Neural cell (in vitro differentiated cells): ENCODE measurements at regions not wholly inside any gene's neighbourhood (a gene's known extent, or its start where the extent isn't known, plus 50 kb on each side); places are given as distances from the start of the nearest gene placed in this dataset.

Source experiments
- CTCF ChIP-seq: fragments of 450-650 bp; IDR thresholded peaks from 2 replicates; pipeline ENCODE4 v1.5.1; 2014; ENCODE audit warnings: antibody characterized with exemption, mild to moderate bottlenecking, moderate library complexity; ENCODE audit not compliant: poor library complexity, severe bottlenecking
- EP300 ChIP-seq: fragments of 450-650 bp; conservative IDR thresholded peaks from 2 replicates; pipeline ENCODE4 v1.6.1; 2014; ENCODE audit warnings: antibody characterized with exemption, mild to moderate bottlenecking, moderate library complexity; ENCODE audit not compliant: poor library complexity, severe bottlenecking
- POLR2AphosphoS5 ChIP-seq: IDR thresholded peaks from 2 replicates; pipeline ENCODE4 v1.6.1; 2012

GRCh38 chr20:40287683-40288082 is 401.4 kb downstream of the MAFB start:
- TF ChIP-seq CTCF = no peak
- no peak for TF ChIP-seq POLR2AphosphoS5
- TF ChIP-seq EP300 = no peak
